K562 (cell line): ENCODE measurements at regions not wholly inside any gene's neighbourhood (a gene's known extent, or its start where the extent isn't known, plus 50 kb on each side); places are given as distances from the start of the nearest gene placed in this dataset.

Experiments used
- ATAC-seq: fragments of 200-7000 bp; cut with Tn5 transposase; 3 replicates; pipeline ENCODE4 v1.9.1; 2020; ENCODE audit warnings: moderate library complexity
- BruUV-seq: library from RNA; stranded (reverse); fragments of 400-500 nt; replicated peaks from 2 replicates; lab custom pipeline; 2021; lab: Mats Ljungman, UMichigan
- CTCF ChIA-PET: fragments of 300-600 bp; formaldehyde crosslinking; extraction: SDS; loops from one replicate; lab custom pipeline; 2021; ENCODE audit warnings: low intra/inter-chr PET ratio; lab: Yijun Ruan, JAX
- POLR2A ChIA-PET: fragments of 300-600, 350-650 bp; sonication (Branson Sonifier 250); formaldehyde crosslinking; extraction: SDS; loops from one replicate; lab custom pipeline; 2021; ENCODE audit warnings: antibody characterized with exemption, inconsistent platforms; lab: Yijun Ruan, JAX
- DNase-seq, 4 experiments: peaks; one replicate each; pipeline versions ENCODE4 v3.0.0 to v3.0.0-alpha.2; 2011 to 2018; ENCODE audit warnings: low spot score in 3 of 4, mixed read lengths in 3 of 4; ENCODE audit errors: extremely low read depth in 1 of 4
- FAIRE-seq: peaks from 2 replicates; lab custom pipeline; 2011; peaks lifted over from hg19 to GRCh38; lab: Jason Lieb, UNC
- H2AFZ ChIP-seq: 2 replicates; pipeline ENCODE4 v1.6.0; 2011; ENCODE audit warnings: low read depth, low read length, control low read depth, inconsistent platforms
- H3K27ac ChIP-seq: fragments of 200-600 bp; 3 replicates; pipeline ENCODE4 v1.8.0; 2011; ENCODE audit warnings: low read depth, mild to moderate bottlenecking, control low read depth, inconsistent platforms, low read length, moderate library complexity, mixed read lengths; ENCODE audit errors: extremely low read depth
- H3K27me3 ChIP-seq, 2 experiments: fragments of 300-600 bp in 1 of 2; 2 replicates in 1 of 2; 3 replicates in 1 of 2; pipeline versions ENCODE4 v1.6.0 to v1.8.0; 2011; ENCODE audit warnings: inconsistent platforms in 2 of 2, low read length in 2 of 2, mild to moderate bottlenecking in 1 of 2, mixed read lengths in 1 of 2, moderate library complexity in 1 of 2; ENCODE audit not compliant: control insufficient read depth in 2 of 2, insufficient read depth in 2 of 2
- H3K36me3 ChIP-seq: fragments of 300-600 bp; 3 replicates; pipeline ENCODE4 v1.8.0; 2011; ENCODE audit warnings: mild to moderate bottlenecking, low read length, inconsistent platforms; ENCODE audit not compliant: control insufficient read depth, insufficient read depth
- H3K4me1 ChIP-seq, 2 experiments: fragments of 200-600 bp in 1 of 2; replicated peaks in 1 of 2; 2 replicates in 1 of 2; 3 replicates in 1 of 2; pipeline versions ENCODE4 v1.5.1 to v1.8.0; 2011; ENCODE audit warnings: inconsistent platforms in 2 of 2, low read length in 2 of 2, mild to moderate bottlenecking in 1 of 2, mixed read lengths in 1 of 2, moderate library complexity in 1 of 2; ENCODE audit not compliant: control insufficient read depth in 2 of 2, insufficient read depth in 2 of 2
- H3K4me2 ChIP-seq: 2 replicates; pipeline ENCODE4 v1.6.1; 2011; ENCODE audit warnings: low read length, control low read depth, inconsistent platforms, mixed read lengths; ENCODE audit not compliant: insufficient read depth
- H3K4me3 ChIP-seq: fragments of 200-600 bp; sonication (generic), shearing (Covaris generic); 2 replicates; pipeline ENCODE4 v1.5.1; 2016; ENCODE audit warnings: control low read depth, inconsistent platforms
- H3K79me2 ChIP-seq: fragments of 200-600 bp; 3 replicates; pipeline ENCODE4 v1.8.0; 2011; ENCODE audit warnings: low read length, inconsistent platforms; ENCODE audit not compliant: control insufficient read depth, insufficient read depth
- H3K9ac ChIP-seq, 2 experiments: 2 replicates each; pipeline versions ENCODE4 v1.6.0 to v1.6.1; 2011; ENCODE audit warnings: low read depth in 2 of 2, low read length in 2 of 2, control low read depth in 1 of 2, inconsistent platforms in 1 of 2, mild to moderate bottlenecking in 1 of 2, mixed read lengths in 1 of 2; ENCODE audit not compliant: insufficient read depth in 1 of 2
- H3K9me1 ChIP-seq: one replicate; pipeline ENCODE4 v1.6.0; 2011; ENCODE audit warnings: inconsistent platforms, mild to moderate bottlenecking, low read length, moderate library complexity; ENCODE audit not compliant: control insufficient read depth, insufficient read depth
- H3K9me3 ChIP-seq: replicated peaks from 2 replicates; pipeline ENCODE4 v1.5.1; 2011; ENCODE audit warnings: low read depth, low read length, inconsistent platforms; ENCODE audit not compliant: control insufficient read depth, insufficient read depth
- H4K20me1 ChIP-seq: replicated peaks from 2 replicates; pipeline ENCODE4 v1.6.1; 2011; ENCODE audit warnings: low read length, inconsistent platforms, mixed read lengths; ENCODE audit not compliant: control insufficient read depth, insufficient read depth
- BRD4 ChIP-seq: fragments of 200-600 bp; sonication (generic); IDR thresholded peaks from 2 replicates; pipeline ENCODE4 v1.6.1; 2017; ENCODE audit warnings: inconsistent platforms
- CBFA2T3 ChIP-seq: fragments of 450-650 bp; IDR thresholded peaks from 2 replicates; pipeline ENCODE4 v1.6.1; 2017
- CREB1 ChIP-seq, 2 experiments: sonication (generic) in 1 of 2; formaldehyde crosslinking in 1 of 2; IDR thresholded peaks; 2 replicates each; pipeline versions ENCODE4 v1.6.1 to v1.8.0; 2012 to 2022; ENCODE audit warnings: inconsistent platforms in 1 of 2, mild to moderate bottlenecking in 1 of 2, missing genetic modification reagents in 1 of 2, moderate library complexity in 1 of 2
- MEF2A ChIP-seq: IDR thresholded peaks from 2 replicates; pipeline ENCODE4 v1.6.1; 2011; ENCODE audit warnings: low read depth, mild to moderate bottlenecking, low read length, moderate library complexity; ENCODE audit not compliant: control insufficient read depth
- MLLT1 ChIP-seq, 2 experiments: fragments of 450-650 bp; IDR thresholded peaks; 2 replicates each; pipeline ENCODE4 v1.6.1; 2016
- MTA1 ChIP-seq: fragments of 450-650 bp; IDR thresholded peaks from 2 replicates; pipeline ENCODE4 v1.6.1; 2017; ENCODE audit warnings: borderline replicate concordance
- POLR2AphosphoS5 ChIP-seq: IDR thresholded peaks from 2 replicates; pipeline ENCODE4 v1.6.1; 2011; ENCODE audit warnings: mild to moderate bottlenecking, low read depth, low read length, moderate library complexity; ENCODE audit not compliant: control insufficient read depth, insufficient read depth
- PREB ChIP-seq: sonication (generic); formaldehyde crosslinking; IDR thresholded peaks from 2 replicates; pipeline ENCODE4 v1.8.1; 2023; ENCODE audit warnings: mild to moderate bottlenecking, missing genetic modification reagents
- WGBS: fragments of 100-300 bp; shearing (Covaris generic); methylation state at CpG from one replicate; pipeline ENCODE4 v1.1.6; 2016; ENCODE audit warnings: low coverage, mixed read lengths; ENCODE audit not compliant: insufficient coverage; ENCODE audit errors: missing lambda C conversion rate; 5-methylcytosine and 5-hydroxymethylcytosine counted together
- in situ Hi-C: fragments of 300-500 bp; cut with MboI; formaldehyde crosslinking; loops from 4 replicates; pipeline ENCODE4 v1.15.0; 2018; ENCODE audit warnings: inconsistent platforms, mixed read lengths
- intact Hi-C: fragments of 100-400 bp; cut with micrococcal nuclease; formaldehyde crosslinking; loops from 2 replicates; pipeline ENCODE4 v1.14.2; 2022

- TF ChIP-seq PREB (CRISPR knock-in tag) (no peak), MLLT1 (IDR thresholded peaks at IDR 0.05) (no peak), MEF2A (peak; percentile 77), POLR2AphosphoS5 (peak; percentile 50; the same call in 1 of the 2 replicates), CBFA2T3 (peak; percentile 65), CREB1 (IDR thresholded peaks at IDR 0.05) (0 out of 2 replicates have a peak, but pooled peaks have one; percentile 19), CREB1 (CRISPR knock-in tag; IDR thresholded peaks at IDR 0.05) (no peak)
These were observed 176.1 kb upstream of the THBS1 start (continued) for GRCh38 chr15:39404767-39405181.

GRCh38 chr15:39406485-39406884 lies 174.4 kb upstream of the THBS1 start:
- Histone ChIP-seq H3K27ac (no peak overlapping the region), H3K4me2 (no peak overlapping the region), H4K20me1 (no peaks in the 10 kb centered on the region; the same call in 1 of the 2 replicates), H3K79me2 (no peaks in the 10 kb centered on the region), H2AFZ (no peak overlapping the region), H3K9ac (no peak overlapping the region), H3K27me3 (no peaks in the 10 kb centered on the region; a peak in 1 of 5 replicates), H3K9me1 (no peaks in the 10 kb centered on the region), H3K4me1 (peaks cover 0 to 14% of the 10 kb centered on the region in 2 experiments; a peak in 2 of 5 replicates), H3K4me3 (no peak overlapping the region), H3K9me3 (no peaks in the 10 kb centered on the region), H3K36me3 (no peaks in the 10 kb centered on the region)
- ATAC-seq (no peak), FAIRE-seq (no peak), DNase-seq (no peak)
- POLR2A ChIA-PET: no interaction called here
- 32% methylated on average over 6 of the region's 6 CpGs for WGBS
- CTCF ChIA-PET: no interaction called here
- in situ Hi-C loops (no loop called here), intact Hi-C loops (no loop called here)
- no TSS peak for BruUV-seq
- no peak for TF ChIP-seq MTA1
- no peak for TF ChIP-seq BRD4
